Thyroid gland (tissue), 4 donors: ENCODE measurements at regions not wholly inside any gene's neighbourhood (a gene's known extent, or its start where the extent isn't known, plus 50 kb on each side); places are given as distances from the start of the nearest gene placed in this dataset.

ENCODE experiments used
- POLR2A ChIP-seq, 2 donors: fragments of 450-650 bp; IDR thresholded peaks; one replicate each; pipeline ENCODE4 v1.6.1; 2017; ENCODE audit warnings: antibody characterized with exemption in 2 of 2, mild to moderate bottlenecking in 2 of 2, moderate library complexity in 1 of 2
- TF ChIP-seq, protein P1 (sequence below), 6 experiments: fragments of 200-600 bp in 3 of 6; fragments of 450-650 bp in 3 of 6; sonication (generic) in 3 of 6; IDR thresholded peaks; one replicate each; pipeline ENCODE4 v1.5.1; 2016 to 2019; ENCODE audit warnings: antibody characterized with exemption in 6 of 6, mild to moderate bottlenecking in 2 of 6, inconsistent platforms in 1 of 6, moderate library complexity in 1 of 6

DNA sequence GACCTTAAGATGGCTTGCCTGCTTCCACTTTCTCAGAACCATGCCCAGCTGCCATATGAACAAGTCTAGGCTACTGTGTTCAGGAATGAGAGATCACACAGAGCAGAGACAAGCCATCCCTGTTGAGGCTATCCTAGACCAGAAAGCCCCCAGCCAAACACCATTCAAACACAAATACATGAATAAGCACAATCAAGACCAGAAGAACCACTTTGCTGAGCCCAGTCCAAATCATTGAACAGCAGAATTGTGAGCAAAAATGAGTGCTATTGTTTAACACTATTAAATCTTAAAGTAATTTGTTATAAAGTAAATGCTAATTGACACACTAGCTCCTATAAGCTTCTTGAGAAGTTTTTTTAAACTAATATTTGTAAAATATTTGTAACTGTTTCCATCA, 79.0 kb upstream of the LYZL1 start:
- TF ChIP-seq, protein P1, sequence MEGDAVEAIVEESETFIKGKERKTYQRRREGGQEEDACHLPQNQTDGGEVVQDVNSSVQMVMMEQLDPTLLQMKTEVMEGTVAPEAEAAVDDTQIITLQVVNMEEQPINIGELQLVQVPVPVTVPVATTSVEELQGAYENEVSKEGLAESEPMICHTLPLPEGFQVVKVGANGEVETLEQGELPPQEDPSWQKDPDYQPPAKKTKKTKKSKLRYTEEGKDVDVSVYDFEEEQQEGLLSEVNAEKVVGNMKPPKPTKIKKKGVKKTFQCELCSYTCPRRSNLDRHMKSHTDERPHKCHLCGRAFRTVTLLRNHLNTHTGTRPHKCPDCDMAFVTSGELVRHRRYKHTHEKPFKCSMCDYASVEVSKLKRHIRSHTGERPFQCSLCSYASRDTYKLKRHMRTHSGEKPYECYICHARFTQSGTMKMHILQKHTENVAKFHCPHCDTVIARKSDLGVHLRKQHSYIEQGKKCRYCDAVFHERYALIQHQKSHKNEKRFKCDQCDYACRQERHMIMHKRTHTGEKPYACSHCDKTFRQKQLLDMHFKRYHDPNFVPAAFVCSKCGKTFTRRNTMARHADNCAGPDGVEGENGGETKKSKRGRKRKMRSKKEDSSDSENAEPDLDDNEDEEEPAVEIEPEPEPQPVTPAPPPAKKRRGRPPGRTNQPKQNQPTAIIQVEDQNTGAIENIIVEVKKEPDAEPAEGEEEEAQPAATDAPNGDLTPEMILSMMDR (IDR thresholded peaks at IDR 0.05) = no peak
- no peak for TF ChIP-seq POLR2A (IDR thresholded peaks at IDR 0.05)
